HepG2 (cell line): ENCODE measurements at regions not wholly inside any gene's neighbourhood (a gene's known extent, or its start where the extent isn't known, plus 50 kb on each side); places are given as distances from the start of the nearest gene placed in this dataset.
"Not testable (repeated sequence)": the region's sequence is repeated elsewhere in the genome, so short reads cannot be mapped to it uniquely, and the experiment has no call there.

Source experiments
- EZH2 ChIP-seq: conservative IDR thresholded peaks from 2 replicates; pipeline ENCODE4 v1.6.1; 2012; ENCODE audit warnings: mild to moderate bottlenecking, low read depth, low read length, moderate library complexity
- GFI1 ChIP-seq: sonication (generic); formaldehyde crosslinking; IDR thresholded peaks from 2 replicates; pipeline ENCODE4 v1.5.0; 2020; ENCODE audit warnings: missing genetic modification reagents, mild to moderate bottlenecking, borderline replicate concordance
- KMT2A ChIP-seq: sonication (generic); formaldehyde crosslinking; IDR thresholded peaks from 2 replicates; pipeline ENCODE4 v1.4.0; 2020; ENCODE audit warnings: missing genetic modification reagents
- NCOR1 ChIP-seq: fragments of 200-600 bp; sonication (generic); IDR thresholded peaks from 2 replicates; pipeline ENCODE4 v1.7.0; 2017; ENCODE audit warnings: antibody characterized with exemption, low read length, borderline replicate concordance
- POLR2AphosphoS5 ChIP-seq: IDR thresholded peaks from 2 replicates; pipeline ENCODE4 v1.6.1; 2012; ENCODE audit warnings: low read depth, low read length
- TF ChIP-seq, protein P1 (sequence below): sonication (generic); formaldehyde crosslinking; IDR thresholded peaks from 2 replicates; pipeline ENCODE4 v1.5.0; 2020; ENCODE audit warnings: mild to moderate bottlenecking, missing genetic modification reagents, moderate library complexity

DNA sequence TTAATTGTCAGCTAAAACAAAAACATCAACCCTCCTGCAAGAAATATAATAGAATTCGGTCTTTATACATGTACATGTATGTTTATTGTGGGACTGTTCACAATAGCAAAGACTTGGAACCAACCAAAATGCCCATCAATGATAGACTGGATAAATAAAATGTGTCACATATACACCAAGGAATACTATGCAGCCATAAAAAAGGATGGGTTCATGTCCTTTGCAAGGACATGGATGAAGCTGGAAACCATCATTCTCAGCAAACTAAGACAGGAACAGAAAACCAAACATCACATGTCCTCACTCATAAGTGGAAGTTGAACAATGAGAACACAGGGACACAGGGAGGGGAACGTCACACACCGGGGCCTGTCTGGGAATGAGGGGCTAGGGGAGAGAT is 109.1 kb upstream of the ADRA1B start:
- TF ChIP-seq, protein P1, sequence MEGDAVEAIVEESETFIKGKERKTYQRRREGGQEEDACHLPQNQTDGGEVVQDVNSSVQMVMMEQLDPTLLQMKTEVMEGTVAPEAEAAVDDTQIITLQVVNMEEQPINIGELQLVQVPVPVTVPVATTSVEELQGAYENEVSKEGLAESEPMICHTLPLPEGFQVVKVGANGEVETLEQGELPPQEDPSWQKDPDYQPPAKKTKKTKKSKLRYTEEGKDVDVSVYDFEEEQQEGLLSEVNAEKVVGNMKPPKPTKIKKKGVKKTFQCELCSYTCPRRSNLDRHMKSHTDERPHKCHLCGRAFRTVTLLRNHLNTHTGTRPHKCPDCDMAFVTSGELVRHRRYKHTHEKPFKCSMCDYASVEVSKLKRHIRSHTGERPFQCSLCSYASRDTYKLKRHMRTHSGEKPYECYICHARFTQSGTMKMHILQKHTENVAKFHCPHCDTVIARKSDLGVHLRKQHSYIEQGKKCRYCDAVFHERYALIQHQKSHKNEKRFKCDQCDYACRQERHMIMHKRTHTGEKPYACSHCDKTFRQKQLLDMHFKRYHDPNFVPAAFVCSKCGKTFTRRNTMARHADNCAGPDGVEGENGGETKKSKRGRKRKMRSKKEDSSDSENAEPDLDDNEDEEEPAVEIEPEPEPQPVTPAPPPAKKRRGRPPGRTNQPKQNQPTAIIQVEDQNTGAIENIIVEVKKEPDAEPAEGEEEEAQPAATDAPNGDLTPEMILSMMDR: not testable (repeated sequence)
- not testable (repeated sequence) for TF ChIP-seq POLR2AphosphoS5; KMT2A (CRISPR knock-in tag); NCOR1; EZH2; GFI1 (CRISPR knock-in tag)
